ENCODE measurements at regions not wholly inside any gene's neighbourhood (a gene's known extent, or its start where the extent isn't known, plus 50 kb on each side); places are given as distances from the start of the nearest gene placed in this dataset.

DNA sequence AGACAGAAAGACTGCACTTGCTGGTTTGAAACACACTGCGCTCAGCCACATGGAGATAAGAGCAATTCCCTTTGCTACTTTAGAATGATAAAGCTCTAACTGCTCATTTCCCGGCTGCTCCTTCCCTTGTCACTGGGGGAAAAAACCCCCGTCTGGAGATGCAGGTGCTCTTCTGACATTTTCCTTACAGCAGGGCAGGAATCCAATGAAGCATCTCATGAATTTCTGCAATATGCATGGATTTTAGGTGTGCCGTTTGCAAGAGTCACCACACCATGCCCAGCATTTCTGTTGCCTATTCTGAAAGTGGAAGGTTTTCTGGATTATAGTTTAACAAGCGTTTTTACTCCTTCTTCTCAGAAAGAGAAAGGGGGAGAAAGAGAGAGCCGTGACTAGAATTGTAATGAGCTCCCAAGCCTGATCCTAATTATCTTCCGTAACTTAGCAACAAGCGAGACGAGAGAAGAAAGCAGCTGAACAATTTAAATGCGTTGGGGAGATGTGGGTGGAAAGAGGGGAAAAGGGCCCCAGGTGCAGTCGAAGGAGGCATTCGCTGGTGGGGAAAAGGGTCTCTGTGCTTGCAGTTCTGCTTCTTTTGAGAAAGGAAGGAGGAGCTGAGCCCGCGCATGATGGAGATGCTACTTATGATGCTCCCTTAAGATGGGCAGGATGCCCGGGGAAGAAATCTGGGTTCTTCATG lies 76.6 kb upstream of the SPATA13 start:
- DNase-seq (ENCODE audit: extremely low spot score, unreplicated experiment) = no peak
- H3K27me3 Mint-ChIP-seq = peaks cover 4% of the 10 kb centered on the region
- H3K9me3 Mint-ChIP-seq = no peaks in the 10 kb centered on the region
- TF ChIP-seq, protein P1, sequence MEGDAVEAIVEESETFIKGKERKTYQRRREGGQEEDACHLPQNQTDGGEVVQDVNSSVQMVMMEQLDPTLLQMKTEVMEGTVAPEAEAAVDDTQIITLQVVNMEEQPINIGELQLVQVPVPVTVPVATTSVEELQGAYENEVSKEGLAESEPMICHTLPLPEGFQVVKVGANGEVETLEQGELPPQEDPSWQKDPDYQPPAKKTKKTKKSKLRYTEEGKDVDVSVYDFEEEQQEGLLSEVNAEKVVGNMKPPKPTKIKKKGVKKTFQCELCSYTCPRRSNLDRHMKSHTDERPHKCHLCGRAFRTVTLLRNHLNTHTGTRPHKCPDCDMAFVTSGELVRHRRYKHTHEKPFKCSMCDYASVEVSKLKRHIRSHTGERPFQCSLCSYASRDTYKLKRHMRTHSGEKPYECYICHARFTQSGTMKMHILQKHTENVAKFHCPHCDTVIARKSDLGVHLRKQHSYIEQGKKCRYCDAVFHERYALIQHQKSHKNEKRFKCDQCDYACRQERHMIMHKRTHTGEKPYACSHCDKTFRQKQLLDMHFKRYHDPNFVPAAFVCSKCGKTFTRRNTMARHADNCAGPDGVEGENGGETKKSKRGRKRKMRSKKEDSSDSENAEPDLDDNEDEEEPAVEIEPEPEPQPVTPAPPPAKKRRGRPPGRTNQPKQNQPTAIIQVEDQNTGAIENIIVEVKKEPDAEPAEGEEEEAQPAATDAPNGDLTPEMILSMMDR (conservative IDR thresholded peaks at IDR 0.05) = no peak
- no peaks in the 10 kb centered on the region for H3K36me3 Mint-ChIP-seq
- peaks cover 40% of the 10 kb centered on the region for H3K4me1 Mint-ChIP-seq (ENCODE audit: unreplicated experiment)
- H3K4me3 Mint-ChIP-seq = peak overlapping the region; percentile 2
- H3K27ac Mint-ChIP-seq = peak overlapping the region; percentile 5

DNA sequence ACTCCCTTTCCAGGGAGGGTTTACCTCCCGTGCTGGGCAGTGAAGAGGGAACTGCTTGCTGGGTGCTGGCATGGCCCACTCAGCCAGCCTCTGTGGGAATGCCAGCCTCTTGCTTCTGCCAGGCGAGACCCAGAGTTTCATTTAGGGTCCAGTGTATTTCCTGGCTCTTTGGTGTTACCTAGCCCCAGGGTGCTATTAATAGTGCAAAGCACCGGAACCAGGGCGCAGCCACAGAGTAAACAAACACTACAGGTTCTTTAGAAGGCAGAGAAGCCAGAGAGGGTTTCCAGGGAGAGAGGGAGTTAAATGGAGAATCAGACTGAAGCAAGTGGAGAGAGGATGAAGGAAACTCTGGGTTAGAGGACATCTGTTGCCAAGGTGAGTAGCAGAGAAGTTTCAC lies 74.9 kb upstream of the SPATA13 start:
- H3K27ac Mint-ChIP-seq = peak overlapping the region; percentile 24
- no peaks in the 10 kb centered on the region for H3K36me3 Mint-ChIP-seq
- peaks cover 4% of the 10 kb centered on the region for H3K27me3 Mint-ChIP-seq
- TF ChIP-seq, protein P1 (conservative IDR thresholded peaks at IDR 0.05) = no peak
- H3K4me3 Mint-ChIP-seq = peak overlapping the region; percentile 42
- no peak for DNase-seq (ENCODE audit: extremely low spot score, unreplicated experiment)
- H3K4me1 Mint-ChIP-seq (ENCODE audit: unreplicated experiment) = peaks cover 40% of the 10 kb centered on the region
- H3K9me3 Mint-ChIP-seq = no peaks in the 10 kb centered on the region

DNA sequence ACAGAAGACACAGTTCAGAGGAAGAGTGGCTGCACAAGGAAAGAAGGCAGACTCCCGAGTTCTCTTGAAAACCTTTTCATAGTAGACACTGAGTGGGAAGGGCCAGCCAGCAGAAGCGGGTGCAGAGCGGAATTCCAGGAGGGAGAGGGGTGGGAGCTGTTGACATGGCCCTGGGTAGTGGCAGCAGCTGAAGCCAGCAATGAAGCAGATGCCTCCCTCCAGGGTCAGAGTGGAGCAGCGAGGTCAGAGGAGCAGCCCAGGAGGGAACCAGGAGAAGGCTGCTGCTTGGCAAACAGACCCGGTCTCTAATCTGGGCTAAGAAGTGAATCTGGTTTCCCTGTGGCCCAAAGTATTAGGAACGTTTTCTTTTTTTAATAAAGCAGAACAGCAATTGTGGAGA lies 73.9 kb upstream of the SPATA13 start:
- Mint-ChIP-seq H3K4me1 (ENCODE audit: unreplicated experiment) (peaks cover 46% of the 10 kb centered on the region), H3K36me3 (no peaks in the 10 kb centered on the region), H3K4me3 (no peak overlapping the region), H3K9me3 (no peaks in the 10 kb centered on the region), H3K27ac (no peak overlapping the region), H3K27me3 (peaks cover 4% of the 10 kb centered on the region)
- TF ChIP-seq, protein P1 (conservative IDR thresholded peaks at IDR 0.05) = no peak
- no peak for DNase-seq (ENCODE audit: extremely low spot score, unreplicated experiment)

DNA sequence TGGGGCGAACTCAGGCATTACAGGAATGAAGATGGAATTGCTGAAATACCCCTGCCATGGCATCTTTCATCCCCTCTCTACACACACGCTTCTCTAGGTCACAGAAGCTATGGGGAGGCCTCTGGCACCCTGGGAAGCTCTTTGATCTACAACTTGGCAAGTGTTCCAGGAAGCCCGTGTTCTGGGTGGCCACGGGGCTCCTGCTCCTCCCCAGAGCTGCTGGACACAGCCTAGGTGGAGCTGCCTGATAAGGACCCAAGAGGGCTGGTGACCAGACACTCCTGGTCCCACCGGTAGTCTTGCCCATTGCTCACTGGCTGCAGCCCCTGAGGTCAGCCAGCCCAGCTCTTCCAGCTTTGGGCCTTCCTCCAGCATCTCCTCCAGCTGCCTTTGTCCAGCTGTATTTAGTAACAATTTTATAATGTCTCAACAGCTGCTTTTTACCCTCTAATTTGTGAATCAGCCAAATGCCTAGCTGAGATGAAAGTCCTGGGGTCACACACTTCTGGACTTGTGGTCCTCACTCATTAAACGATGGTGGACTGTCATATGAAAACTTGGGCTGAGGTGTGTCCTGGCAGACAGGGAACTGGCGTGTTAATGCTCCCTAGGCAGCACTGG lies 72.8 kb upstream of the SPATA13 start:
- Mint-ChIP-seq H3K4me1 (ENCODE audit: unreplicated experiment) (peaks cover 50% of the 10 kb centered on the region), H3K9me3 (no peaks in the 10 kb centered on the region), H3K36me3 (no peaks in the 10 kb centered on the region), H3K27me3 (peaks cover 4% of the 10 kb centered on the region), H3K27ac (no peak overlapping the region), H3K4me3 (no peak overlapping the region)
- DNase-seq (ENCODE audit: extremely low spot score, unreplicated experiment) = no peak
- TF ChIP-seq, protein P1 (conservative IDR thresholded peaks at IDR 0.05) = no peak

DNA sequence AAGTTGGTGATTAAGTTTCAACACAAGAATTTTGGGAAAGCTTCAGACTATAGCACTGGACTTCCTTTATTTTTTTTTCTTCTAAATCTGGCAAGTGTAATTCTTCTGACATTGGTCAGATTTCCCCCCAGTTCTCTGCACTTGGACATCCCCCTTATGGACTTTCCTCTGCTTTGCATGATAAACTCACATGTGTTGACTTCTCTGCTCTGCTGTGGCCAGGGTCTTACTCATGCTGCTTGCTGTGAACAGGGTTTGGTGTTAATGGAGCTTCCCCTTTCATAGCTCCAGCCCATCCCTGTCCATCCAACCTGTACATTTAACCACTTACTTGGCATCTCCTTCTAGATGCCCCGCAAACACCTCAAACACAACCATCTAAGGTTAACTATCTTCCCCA lies 70.5 kb upstream of the SPATA13 start:
- DNase-seq (ENCODE audit: extremely low spot score, unreplicated experiment) = no peak
- H3K36me3 Mint-ChIP-seq = no peaks in the 10 kb centered on the region
- H3K4me1 Mint-ChIP-seq (ENCODE audit: unreplicated experiment) = peaks cover 37% of the 10 kb centered on the region
- H3K9me3 Mint-ChIP-seq = peaks cover 6% of the 10 kb centered on the region
- peaks cover 4% of the 10 kb centered on the region for H3K27me3 Mint-ChIP-seq
- H3K4me3 Mint-ChIP-seq = no peak overlapping the region
- no peak overlapping the region for H3K27ac Mint-ChIP-seq
- TF ChIP-seq, protein P1 (conservative IDR thresholded peaks at IDR 0.05) = no peak

Measured in type B pancreatic cell (in vitro differentiated cells).